GM18951 (cell line): ENCODE measurements at regions not wholly inside any gene's neighbourhood (a gene's known extent, or its start where the extent isn't known, plus 50 kb on each side); places are given as distances from the start of the nearest gene placed in this dataset.

Experiments used
- POLR2A ChIP-seq: IDR thresholded peaks from 4 replicates; pipeline ENCODE4 v1.6.1; 2011; ENCODE audit warnings: mild to moderate bottlenecking; ENCODE audit not compliant: insufficient read length, insufficient read depth; ENCODE audit errors: extremely low read depth
- in situ Hi-C: fragments of 300-500 bp; cut with MboI; formaldehyde crosslinking; loops from one replicate; pipeline ENCODE4 v1.12.0; 2022; ENCODE audit warnings: low sequenced_read_pairs, mixed read lengths, inconsistent platforms; ENCODE audit not compliant: unreplicated experiment

GRCh38 chr11:26087120-26087935, 244.6 kb upstream of the ANO3 start:
- in situ Hi-C loops = no loop called here
- TF ChIP-seq POLR2A = no peak

- in situ Hi-C loops = no loop called here
- TF ChIP-seq POLR2A = no peak
Measured at GRCh38 chr11:26088391-26088790, 243.5 kb upstream of the ANO3 start.

GRCh38 chr11:26090651-26091050, 241.3 kb upstream of the ANO3 start:
- in situ Hi-C loops = no loop called here
- no peak for TF ChIP-seq POLR2A

GRCh38 chr11:26093206-26093605, 238.7 kb upstream of the ANO3 start:
- in situ Hi-C loops = no loop called here
- TF ChIP-seq POLR2A = no peak

- TF ChIP-seq POLR2A = no peak
- in situ Hi-C loops = no loop called here
Measured at GRCh38 chr11:26095340-26095739, 236.6 kb upstream of the ANO3 start.

- in situ Hi-C loops = no loop called here
- no peak for TF ChIP-seq POLR2A
Measured at GRCh38 chr11:26096451-26096850, 235.5 kb upstream of the ANO3 start.

- in situ Hi-C loops = no loop called here
- TF ChIP-seq POLR2A = no peak
Measured at GRCh38 chr11:26102325-26102724, 229.6 kb upstream of the ANO3 start.

GRCh38 chr11:26105762-26106423, 226.0 kb upstream of the ANO3 start:
- no peak for TF ChIP-seq POLR2A
- in situ Hi-C loops = no loop called here

- TF ChIP-seq POLR2A = no peak
- in situ Hi-C loops = no loop called here
Measured at GRCh38 chr11:26106726-26107125, 225.2 kb upstream of the ANO3 start.

- in situ Hi-C loops = no loop called here
- no peak for TF ChIP-seq POLR2A
Measured at GRCh38 chr11:26109658-26110368, 222.1 kb upstream of the ANO3 start.

GRCh38 chr11:26112264-26112663, 219.7 kb upstream of the ANO3 start:
- in situ Hi-C loops = no loop called here
- no peak for TF ChIP-seq POLR2A

GRCh38 chr11:26121466-26121865, 210.5 kb upstream of the ANO3 start:
- in situ Hi-C loops = no loop called here
- TF ChIP-seq POLR2A = no peak

- in situ Hi-C loops = no loop called here
- no peak for TF ChIP-seq POLR2A
Measured at GRCh38 chr11:26126741-26127140, 205.2 kb upstream of the ANO3 start.
